ENCODE measurements at regions not wholly inside any gene's neighbourhood (a gene's known extent, or its start where the extent isn't known, plus 50 kb on each side); places are given as distances from the start of the nearest gene placed in this dataset.
"Not testable (repeated sequence)": the region's sequence is repeated elsewhere in the genome, so short reads cannot be mapped to it uniquely, and the experiment has no call there.

DNA sequence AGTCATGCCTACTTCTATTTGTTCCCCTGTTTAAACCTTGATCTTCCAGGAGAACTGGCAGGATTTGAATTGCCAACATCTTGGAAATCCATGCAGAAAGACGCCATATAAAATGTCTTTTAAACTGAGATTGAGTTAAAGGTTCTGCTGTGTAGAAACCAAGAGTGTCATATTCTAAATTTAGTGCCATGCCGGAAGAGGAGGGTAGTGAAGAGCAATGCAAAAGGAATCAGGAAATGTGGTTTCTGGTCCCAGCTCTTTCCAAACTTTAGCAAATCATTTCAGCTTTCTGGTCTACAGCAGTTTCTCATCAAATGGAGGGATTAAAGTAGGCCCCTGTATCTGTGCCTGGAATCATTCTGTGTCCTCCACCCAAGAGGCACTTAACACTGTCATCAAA, 85.7 kb downstream of the BTG1 start:
- no peak for DNase-seq

GRCh38 chr12:92058664-92059063, 87.0 kb downstream of the BTG1 start:
- DNase-seq: no peak

GRCh38 chr12:92056756-92057155, 88.9 kb downstream of the BTG1 start:
- DNase-seq: not testable (repeated sequence)

GRCh38 chr12:92056290-92056689, 89.4 kb downstream of the BTG1 start:
- no peak for DNase-seq

DNA sequence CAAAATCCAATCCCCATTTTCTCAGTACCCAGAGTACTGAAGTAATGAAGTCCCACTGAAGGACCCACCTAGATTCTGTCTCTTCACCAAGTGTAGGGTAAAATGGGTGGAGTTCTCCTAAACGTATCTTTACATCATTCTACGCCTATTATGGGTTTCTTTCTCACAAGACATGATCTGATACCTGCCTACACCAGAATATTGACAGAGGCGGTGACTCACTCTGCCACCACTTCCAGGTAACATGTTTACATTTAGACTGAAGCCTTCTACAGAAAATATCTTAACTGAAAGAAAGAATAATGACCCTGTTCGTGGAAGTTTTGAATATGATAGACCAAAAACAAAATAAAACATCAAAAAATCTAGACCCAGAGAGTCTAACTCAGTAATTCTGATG, 89.8 kb downstream of the BTG1 start:
- peak; percentile 53 for DNase-seq

DNA sequence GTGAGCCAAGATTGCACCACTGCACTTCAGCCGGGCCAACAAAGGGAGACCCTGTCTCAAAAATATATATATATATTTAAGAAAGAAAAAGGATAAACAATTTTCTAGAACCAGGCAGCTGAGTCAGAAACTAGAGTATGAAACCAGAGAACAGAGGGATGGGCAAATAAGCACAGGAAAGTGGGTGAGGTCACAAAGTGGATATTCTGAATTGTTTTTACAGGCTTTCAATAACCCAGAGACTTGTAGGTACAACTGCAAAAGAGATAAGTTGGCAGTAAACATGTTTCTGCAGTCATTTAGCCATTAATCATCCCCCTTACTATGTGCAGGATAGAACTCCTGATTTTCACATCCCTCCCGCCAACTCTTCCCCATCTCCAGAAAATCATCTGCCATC, 94.2 kb downstream of the BTG1 start:
- DNase-seq: no peak

GRCh38 chr12:92049403-92049802, 96.2 kb downstream of the BTG1 start:
- no peak for DNase-seq

- DNase-seq: peak; percentile 18
These were observed 98.2 kb downstream of the BTG1 start for GRCh38 chr12:92047393-92047826.

- no peak for DNase-seq
These were observed 98.9 kb downstream of the BTG1 start for GRCh38 chr12:92046557-92047392.

- DNase-seq: no peak
These were observed 99.8 kb downstream of the BTG1 start for GRCh38 chr12:92045852-92046251.

DNA sequence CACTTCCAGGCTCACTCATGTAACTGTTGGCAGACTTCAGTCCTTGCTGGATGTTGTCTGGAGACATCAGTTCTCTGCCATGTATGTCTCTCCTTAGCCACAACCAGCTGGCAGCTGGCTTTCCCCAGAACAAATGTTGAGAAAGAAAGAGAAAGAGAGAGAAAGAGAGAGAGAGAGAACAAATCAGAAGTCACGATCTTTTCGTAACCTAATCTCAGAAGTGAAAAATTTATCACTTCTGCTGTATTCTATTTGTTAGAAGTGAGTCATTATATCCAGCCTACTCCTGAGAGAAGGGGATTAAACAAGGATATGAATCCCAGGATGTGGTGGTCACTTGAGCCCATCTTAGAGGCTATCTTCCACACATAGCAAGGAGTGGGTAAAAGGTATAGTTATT, 101.2 kb downstream of the BTG1 start:
- DNase-seq: no peak

DNA sequence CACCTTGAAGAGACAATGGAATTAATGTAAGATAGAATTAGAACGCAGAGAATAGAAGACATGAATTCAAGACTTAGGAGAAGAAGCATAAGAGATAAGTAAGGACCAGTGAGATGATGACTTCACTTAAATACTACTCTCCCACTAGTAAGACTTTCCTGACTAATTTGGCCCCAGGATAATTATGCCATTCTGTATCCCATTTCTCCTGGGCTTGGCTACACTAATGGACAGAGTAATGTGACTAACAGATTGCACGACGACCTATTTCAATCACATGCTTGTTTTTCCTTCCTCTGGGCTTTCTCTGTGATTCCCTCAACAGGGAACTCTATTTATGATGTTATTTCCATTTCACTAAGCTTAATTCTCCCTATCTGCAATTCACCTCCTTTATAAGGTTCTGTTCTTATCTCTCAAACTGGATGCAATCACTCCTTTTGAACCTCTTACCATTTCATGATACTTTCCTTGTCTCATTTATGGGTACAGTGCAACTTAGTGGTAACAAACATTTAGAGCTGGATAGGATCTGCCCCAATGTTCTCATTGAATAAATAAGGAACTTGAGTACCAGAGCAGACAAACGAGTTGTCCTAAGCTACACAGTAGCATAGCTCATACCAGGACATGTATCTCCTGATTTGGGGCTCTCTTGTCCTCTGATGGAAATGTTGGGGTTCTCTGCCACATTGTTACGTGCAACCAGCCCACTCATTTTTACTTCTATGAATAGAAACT, 102.7 kb downstream of the BTG1 start:
- DNase-seq: no peak

DNA sequence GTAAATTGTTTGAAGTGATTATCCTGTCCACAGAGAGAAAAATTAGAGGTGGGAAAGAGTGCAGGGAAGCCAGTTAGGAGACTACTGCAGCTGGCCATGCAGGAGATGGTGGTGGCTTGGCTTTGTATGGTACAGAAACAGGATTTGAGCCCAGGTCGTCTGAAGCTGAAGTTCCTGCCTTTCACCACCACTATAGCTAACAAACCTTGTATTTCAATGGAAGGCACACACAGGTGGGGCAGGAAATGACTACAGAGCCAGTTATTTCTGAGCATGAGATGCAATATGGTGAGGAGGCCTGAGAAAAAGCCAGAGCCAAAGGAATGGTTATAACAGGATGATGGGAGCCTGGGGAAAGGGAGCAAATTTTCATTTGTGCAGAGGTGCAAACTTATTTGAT, 103.9 kb downstream of the BTG1 start:
- no peak for DNase-seq

GRCh38 chr12:92039046-92039445, 106.6 kb downstream of the BTG1 start:
- no peak for DNase-seq

DNA sequence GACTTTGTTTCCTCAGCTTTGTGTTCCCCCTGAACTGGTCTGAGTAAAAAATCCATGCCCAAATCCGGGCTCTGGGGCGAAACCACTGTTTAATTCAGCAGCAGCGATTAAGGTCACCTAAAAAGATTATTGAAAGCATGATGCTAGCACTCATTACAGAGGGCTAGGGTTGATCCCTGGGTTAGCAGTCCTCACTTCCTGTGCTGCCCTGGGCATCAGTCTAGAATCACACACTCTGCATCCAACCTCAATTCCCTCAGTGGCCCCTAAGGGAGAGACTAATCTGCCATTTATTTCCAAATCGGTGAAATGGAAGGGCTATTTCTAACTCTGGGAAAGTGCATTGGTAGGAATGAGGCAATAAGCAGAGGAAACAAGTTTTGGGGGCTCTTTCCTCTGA, 107.2 kb downstream of the BTG1 start:
- no peak for DNase-seq

GRCh38 chr12:92036771-92037453, 108.7 kb downstream of the BTG1 start:
- DNase-seq: no peak

DNA sequence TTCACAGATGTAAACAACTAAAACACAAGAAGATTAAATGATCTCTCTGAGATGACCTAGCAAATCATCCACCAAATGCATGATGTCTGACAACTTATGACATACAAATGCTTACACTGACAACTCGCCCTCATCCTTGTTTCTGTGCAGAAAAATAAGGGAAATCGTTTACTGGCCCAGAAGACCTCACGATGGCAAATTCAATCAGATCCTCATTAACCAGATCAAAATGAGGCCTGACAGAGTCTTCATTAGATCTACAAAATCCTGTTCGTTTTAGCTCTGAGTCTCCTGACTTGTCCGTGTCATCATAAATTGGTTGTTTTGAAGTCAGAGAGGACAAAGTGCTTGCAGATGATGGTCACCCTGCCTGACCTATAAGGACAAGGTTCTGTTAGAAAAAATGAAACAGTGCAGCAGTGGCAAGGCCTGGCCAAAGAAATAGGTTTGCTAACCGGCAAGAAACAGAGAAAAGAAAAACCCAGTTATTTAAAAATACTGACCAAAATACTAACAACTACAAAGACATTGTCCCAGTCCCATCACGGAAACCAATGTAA, 109.5 kb downstream of the BTG1 start:
- DNase-seq: no peak

GRCh38 chr12:92035477-92035876, 110.2 kb downstream of the BTG1 start:
- DNase-seq: no peak

DNA sequence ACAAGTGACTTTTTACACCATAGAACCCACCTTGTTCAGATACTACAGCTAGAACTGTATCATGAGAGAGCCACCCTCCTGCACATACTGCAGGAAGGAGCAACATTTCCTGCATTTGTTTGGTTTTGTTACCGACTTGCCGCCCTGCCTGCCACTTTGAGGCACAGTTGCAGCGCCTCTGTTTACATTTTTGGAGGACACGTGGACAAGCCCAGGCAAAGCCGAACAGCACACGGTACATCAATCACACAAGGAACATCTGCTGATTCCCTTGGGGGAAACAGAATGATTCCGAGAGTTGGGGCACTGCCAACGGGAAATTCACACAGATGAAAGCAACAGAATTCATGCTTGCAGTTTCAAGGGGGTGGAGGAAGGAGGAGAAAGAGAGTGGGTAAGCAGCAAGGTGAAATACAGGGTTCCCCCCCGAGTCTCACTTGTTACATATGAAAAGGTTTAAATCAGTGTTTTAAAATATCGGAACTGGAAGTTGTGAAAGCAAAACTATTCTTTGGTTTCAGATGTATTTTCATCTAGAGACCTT, 110.7 kb downstream of the BTG1 start:
- DNase-seq: no peak

- no peak for DNase-seq
These were observed 111.6 kb downstream of the BTG1 start for GRCh38 chr12:92034083-92034482.

DNA sequence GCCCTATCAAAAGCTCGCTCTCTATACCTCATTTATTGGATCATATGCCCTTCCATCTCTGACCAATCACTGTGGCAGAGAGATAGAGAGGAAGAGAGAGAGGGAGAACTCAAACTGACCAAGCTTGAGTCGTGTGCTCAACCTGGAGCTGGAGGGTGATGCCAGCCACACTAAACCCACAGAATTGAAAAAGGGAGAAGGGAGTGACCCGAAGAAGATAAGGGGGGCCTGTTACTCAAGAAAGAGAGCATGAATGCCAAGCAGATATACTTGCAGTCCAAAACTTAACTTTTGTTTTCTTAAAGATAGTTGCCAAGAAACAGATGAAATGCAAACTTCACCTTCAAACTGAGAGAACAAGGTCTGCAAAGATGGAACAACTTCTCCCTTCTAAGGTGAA, 112.7 kb downstream of the BTG1 start:
- DNase-seq: no peak

- no peak for DNase-seq
These were observed 113.5 kb downstream of the BTG1 start for GRCh38 chr12:92032101-92032500.

DNA sequence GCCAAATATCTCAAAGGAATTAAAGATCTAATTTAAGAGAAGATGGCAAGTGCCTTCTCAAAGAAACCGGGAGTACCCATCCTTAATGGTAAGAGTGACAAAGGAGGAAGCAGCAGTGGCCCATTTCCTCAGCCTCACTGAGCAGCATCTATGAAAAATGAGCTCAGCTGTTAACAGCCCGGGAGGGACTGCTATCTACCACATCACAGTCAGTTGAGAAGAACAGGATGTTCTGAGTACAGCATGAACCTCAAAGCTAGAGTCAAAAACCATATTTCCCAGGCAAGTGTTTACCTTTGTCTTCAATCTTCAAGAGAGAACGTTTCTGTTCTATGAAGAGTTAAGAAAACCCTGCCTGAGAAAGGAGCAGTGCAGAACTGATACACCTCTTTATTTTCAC, 115.0 kb downstream of the BTG1 start:
- DNase-seq: peak; percentile 19

Measured in activated T-cell treated with anti-CD3 and anti-CD28 coated beads for 4 hours (primary cell).